ENCODE measurements at regions not wholly inside any gene's neighbourhood (a gene's known extent, or its start where the extent isn't known, plus 50 kb on each side); places are given as distances from the start of the nearest gene placed in this dataset.

DNA sequence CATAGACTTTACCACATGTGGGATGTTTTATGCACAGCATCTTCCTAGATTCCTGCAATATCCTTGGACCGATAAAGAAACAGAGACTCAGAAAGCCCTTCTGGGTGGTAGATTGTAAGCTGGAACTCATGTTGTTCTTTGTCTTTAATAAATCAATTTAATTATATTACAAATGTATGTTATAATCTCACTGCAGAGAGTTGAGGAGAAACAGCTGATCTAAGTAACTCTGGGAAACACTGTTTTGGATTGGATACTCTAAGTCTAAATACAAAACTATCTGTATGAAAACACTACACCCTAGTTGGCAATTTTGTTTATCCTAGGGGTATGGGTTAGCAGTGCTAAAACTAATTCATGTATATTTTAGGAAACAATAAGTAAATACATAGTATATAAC, 1015.2 kb downstream of the XPNPEP1 start:
- Histone ChIP-seq H3K56ac (replicated peaks; ENCODE audit: insufficient read length, low read depth, low read length) (no peak overlapping the region), H2AFZ (ENCODE audit: low read length) (no peak overlapping the region), H3K4ac (replicated peaks; ENCODE audit: insufficient read length, low read depth, low read length) (no peak overlapping the region), H3K27me3 (replicated peaks in 1 of 4; ENCODE audit: control insufficient read depth in 3 of 4, extremely low read depth in 1 of 4, insufficient read depth in 3 of 4, low read length in 3 of 4) (peaks cover 0 to 1% (median 0%) of the 10 kb centered on the region in 4 experiments; a peak in 2 of 7 replicates), H2BK12ac (ENCODE audit: low read depth, low read length) (no peak overlapping the region), H3K27ac (ENCODE audit: low read depth, low read length) (no peak overlapping the region), H2BK5ac (ENCODE audit: low read depth, low read length) (no peak overlapping the region), H3K4me2 (ENCODE audit: insufficient read depth in 1 of 2, low read depth in 2 of 2, low read length in 2 of 2) (no peak overlapping the region), H3K9ac (replicated peaks in 1 of 4; ENCODE audit: extremely low read depth in 1 of 4, low read depth in 3 of 4, low read length in 3 of 4) (no peak overlapping the region), H3K36me3 (ENCODE audit: control insufficient read depth in 2 of 4, insufficient read depth in 4 of 4, low read length in 3 of 4) (no peaks in the 10 kb centered on the region), H3K4me3 (ENCODE audit: extremely low read depth in 1 of 4, insufficient read depth in 2 of 4, low read depth in 3 of 4, low read length in 4 of 4) (no peak overlapping the region), H4K91ac (replicated peaks; ENCODE audit: insufficient read length, low read length) (no peak overlapping the region), H3K79me2 (ENCODE audit: control insufficient read depth in 1 of 2, insufficient read depth in 2 of 2, low read length in 2 of 2) (no peaks in the 10 kb centered on the region), H3K14ac (ENCODE audit: insufficient read length) (no peak overlapping the region), H2BK15ac (ENCODE audit: low read length) (no peak overlapping the region), H3K23me2 (ENCODE audit: low read depth, low read length) (peaks cover 5% of the 10 kb centered on the region; the same call in 1 of the 2 replicates), H4K20me1 (replicated peaks in 1 of 2; ENCODE audit: control insufficient read depth in 1 of 2, insufficient read depth in 2 of 2, low read length in 2 of 2) (no peaks in the 10 kb centered on the region), H3K18ac (ENCODE audit: extremely low read depth, low read length) (no peak overlapping the region), H3K23ac (ENCODE audit: insufficient read length) (no peak overlapping the region), H4K8ac (ENCODE audit: extremely low read depth, insufficient read depth, low read length) (no peak overlapping the region), H3K4me1 (replicated peaks in 1 of 4; ENCODE audit: control insufficient read depth in 3 of 4, insufficient read depth in 4 of 4, low read length in 3 of 4) (no peaks in the 10 kb centered on the region), H3K79me1 (ENCODE audit: low read depth, low read length) (no peaks in the 10 kb centered on the region), H2BK20ac (ENCODE audit: low read length) (no peak overlapping the region), H2AK5ac (ENCODE audit: low read depth, low read length) (no peak overlapping the region), H2BK120ac (replicated peaks; ENCODE audit: low read depth, low read length) (no peak overlapping the region), H3K9me3 (ENCODE audit: insufficient read depth in 2 of 2, low read depth in 1 of 2, low read length in 1 of 2) (no peaks in the 10 kb centered on the region), H4K5ac (ENCODE audit: insufficient read length, low read depth, low read length) (no peak overlapping the region)
- ChIA-PET CTCF (ENCODE audit: partially characterized antibody) (no interaction called here), POLR2A (ENCODE audit: partially characterized antibody) (no interaction called here)
- TF ChIP-seq RNF2 (IDR thresholded peaks at IDR 0.05; ENCODE audit: borderline replicate concordance, low read depth, low read length, missing control alignments, poor library complexity, severe bottlenecking) (no peak), TAF1 (IDR thresholded peaks at IDR 0.05; ENCODE audit: low read depth, low read length) (no peak), RXRA (IDR thresholded peaks at IDR 0.05; ENCODE audit: insufficient read depth, low read depth, low read length) (no peak), EGR1 (IDR thresholded peaks at IDR 0.05; ENCODE audit: borderline replicate concordance, low read depth, low read length) (no peak), MAFK (IDR thresholded peaks at IDR 0.05; ENCODE audit: low read depth, low read length) (no peak), RFX5 (IDR thresholded peaks at IDR 0.05; ENCODE audit: borderline replicate concordance, low read depth, low read length) (no peak), BACH1 (IDR thresholded peaks at IDR 0.05; ENCODE audit: low read length) (no peak), TBP (IDR thresholded peaks at IDR 0.05; ENCODE audit: low read depth, low read length) (no peak)
- DNase-seq (ENCODE audit: low read depth in 1 of 2, low spot score in 2 of 2) (no peak), FAIRE-seq (no peak)
- WGBS, 2 experiments (ENCODE audit: extremely low coverage in 1 of 2, insufficient coverage in 1 of 2, insufficient read length in 1 of 2, insufficient replicate concordance in 2 of 2, low coverage in 1 of 2, low lambda C conversion rate in 2 of 2, missing lambda C conversion rate in 1 of 2) = 93% methylated on average over 1 of the region's 1 CpG; no CpG with 5 or more reads in 1 of the 2 experiments
